GM12878 (cell line): ENCODE measurements at regions not wholly inside any gene's neighbourhood (a gene's known extent, or its start where the extent isn't known, plus 50 kb on each side); places are given as distances from the start of the nearest gene placed in this dataset.
"Not testable (repeated sequence)": the region's sequence is repeated elsewhere in the genome, so short reads cannot be mapped to it uniquely, and the experiment has no call there.

Experiments
- ATAC-seq: fragments of 200-7000 bp; cut with Tn5 transposase; 3 replicates; pipeline ENCODE4 v1.9.1; 2020; ENCODE audit warnings: mild to moderate bottlenecking, moderate library complexity
- BruUV-seq: library from RNA; stranded (reverse); fragments of 400-500 nt; replicated peaks from 2 replicates; lab custom pipeline; 2021; lab: Mats Ljungman, UMichigan
- CTCF ChIA-PET: fragments of 300-600 bp; sonication (Branson Sonifier 250); formaldehyde crosslinking; extraction: SDS; loops from one replicate; lab custom pipeline; 2021; ENCODE audit warnings: inconsistent platforms; lab: Yijun Ruan, JAX
- POLR2A ChIA-PET: fragments of 350-600 bp; formaldehyde crosslinking; extraction: SDS; loops from one replicate; lab custom pipeline; 2021; ENCODE audit warnings: inconsistent platforms; lab: Charles Lee
- RAD21 ChIA-PET: fragments of 300-600 bp; sonication (Branson Sonifier 250); formaldehyde crosslinking; loops from one replicate; lab custom pipeline; 2023; ENCODE audit warnings: antibody characterized with exemption; ENCODE audit not compliant: unreplicated experiment; lab: Charles Lee
- SMC1A ChIA-PET: fragments of 300-600 bp; sonication (Branson Sonifier 250); formaldehyde crosslinking; loops from one replicate; lab custom pipeline; 2023; ENCODE audit not compliant: unreplicated experiment, uncharacterized antibody; lab: Charles Lee
- DNase-seq: peaks from one replicate; pipeline ENCODE4 v3.0.0-alpha.2; 2011; ENCODE audit warnings: low read depth, low spot score
- FAIRE-seq: peaks from 3 replicates; lab custom pipeline; 2011; peaks lifted over from hg19 to GRCh38; lab: Jason Lieb, UNC
- H2AFZ ChIP-seq: 2 replicates; pipeline ENCODE4 v1.6.0; 2011; ENCODE audit warnings: low read depth, low read length, control low read depth; ENCODE audit not compliant: control insufficient read depth
- H3K27ac ChIP-seq: 2 replicates; pipeline ENCODE4 v1.5.1; 2011; ENCODE audit warnings: control low read depth; ENCODE audit not compliant: control insufficient read depth, insufficient read depth
- H3K27me3 ChIP-seq, 2 experiments: replicated peaks in 1 of 2; 2 replicates each; pipeline versions ENCODE4 v1.6.0 to v1.6.1; 2011; ENCODE audit warnings: low read length in 1 of 2; ENCODE audit not compliant: control insufficient read depth in 2 of 2, insufficient read depth in 2 of 2
- H3K36me3 ChIP-seq, 2 experiments: 2 replicates each; pipeline ENCODE4 v1.5.1; 2011; ENCODE audit warnings: low read length in 1 of 2; ENCODE audit not compliant: control insufficient read depth in 2 of 2, insufficient read depth in 2 of 2
- H3K4me1 ChIP-seq: 2 replicates; pipeline ENCODE4 v1.6.1; 2011; ENCODE audit warnings: mild to moderate bottlenecking, low read length, moderate library complexity, mixed read lengths; ENCODE audit not compliant: control insufficient read depth, insufficient read depth
- H3K4me2 ChIP-seq: 2 replicates; pipeline ENCODE4 v1.6.0; 2011; ENCODE audit warnings: control low read depth; ENCODE audit not compliant: control insufficient read depth, insufficient read depth
- H3K4me3 ChIP-seq: fragments of 200-600 bp; sonication (generic); 2 replicates; pipeline ENCODE4 v1.5.1; 2016
- H3K79me2 ChIP-seq: 2 replicates; pipeline ENCODE4 v1.6.0; 2011; ENCODE audit warnings: low read length; ENCODE audit not compliant: control insufficient read depth, insufficient read depth
- H3K9ac ChIP-seq: 2 replicates; pipeline ENCODE4 v1.8.0; 2011; ENCODE audit warnings: low read length, control low read depth, mixed read lengths; ENCODE audit not compliant: control insufficient read depth, insufficient read depth
- H3K9me3 ChIP-seq: replicated peaks from 3 replicates; pipeline ENCODE4 v1.5.1; 2011; ENCODE audit warnings: mild to moderate bottlenecking, low read length; ENCODE audit not compliant: control insufficient read depth, insufficient read depth
- H4K20me1 ChIP-seq: 2 replicates; pipeline ENCODE4 v1.6.0; 2011; ENCODE audit not compliant: control insufficient read depth, insufficient read depth
- WGBS: methylation state at CpG from one replicate; pipeline ENCODE4 v1.1.6; 2016; ENCODE audit warnings: low lambda C conversion rate; ENCODE audit not compliant: insufficient replicate concordance, insufficient coverage; ENCODE audit errors: missing lambda C conversion rate; 5-methylcytosine and 5-hydroxymethylcytosine counted together
- in situ Hi-C: fragments of 300-500 bp; cut with MboI; formaldehyde crosslinking; loops from 9 replicates; pipeline ENCODE4 v1.14.3; 2018; ENCODE audit warnings: mixed read lengths
- intact Hi-C: fragments of 100-400 bp; cut with micrococcal nuclease; formaldehyde crosslinking; loops from one replicate; pipeline ENCODE4 v1.14.2; 2022; ENCODE audit not compliant: unreplicated experiment

GRCh38 chr2:87453965-87454364 is 293.9 kb upstream of the PLGLB2 start:
- intact Hi-C loops, H3K36me3 ChIP-seq, H3K9ac ChIP-seq, H3K79me2 ChIP-seq, POLR2A ChIA-PET, FAIRE-seq, ATAC-seq, H3K4me3 ChIP-seq, in situ Hi-C loops, RAD21 ChIA-PET, H3K27ac ChIP-seq, BruUV-seq, H2AFZ ChIP-seq, H3K4me1 ChIP-seq, H4K20me1 ChIP-seq, DNase-seq, SMC1A ChIA-PET, H3K4me2 ChIP-seq, H3K9me3 ChIP-seq, CTCF ChIA-PET, H3K27me3 ChIP-seq: not testable (repeated sequence)
- 85% methylated on average over 1 of the region's 1 CpG for WGBS

GRCh38 chr2:87454421-87454820 is 293.5 kb upstream of the PLGLB2 start:
- intact Hi-C loops, CTCF ChIA-PET, H3K4me2 ChIP-seq, DNase-seq, RAD21 ChIA-PET, H3K4me1 ChIP-seq, in situ Hi-C loops, FAIRE-seq, H4K20me1 ChIP-seq, H2AFZ ChIP-seq, H3K27ac ChIP-seq, POLR2A ChIA-PET, H3K9me3 ChIP-seq, H3K27me3 ChIP-seq, H3K4me3 ChIP-seq, SMC1A ChIA-PET, H3K79me2 ChIP-seq, H3K36me3 ChIP-seq, ATAC-seq, H3K9ac ChIP-seq, BruUV-seq: not testable (repeated sequence)
- 75% methylated on average over 2 of the region's 2 CpGs for WGBS

- intact Hi-C loops, H3K79me2 ChIP-seq, in situ Hi-C loops, RAD21 ChIA-PET, SMC1A ChIA-PET, H3K4me1 ChIP-seq, CTCF ChIA-PET, POLR2A ChIA-PET, H3K9me3 ChIP-seq, H4K20me1 ChIP-seq, H3K36me3 ChIP-seq, H2AFZ ChIP-seq, H3K27me3 ChIP-seq, DNase-seq: not testable (repeated sequence)
- Histone ChIP-seq H3K4me3 (peak overlapping the region; percentile 57; the same call in 1 of the 2 replicates), H3K9ac (peak overlapping the region; percentile 44; the same call in 1 of the 2 replicates), H3K27ac (peak overlapping the region; percentile 42), H3K4me2 (0 out of 2 replicates have a peak overlapping the region, but pooled peaks have one; percentile 42)
- BruUV-seq = TSS peak; percentile 77
- FAIRE-seq (peak; percentile 96), ATAC-seq (peak; percentile 60)
- 0% methylated on average over 5 of the region's 13 CpGs for WGBS
Observed at GRCh38 chr2:87455209-87455853, 292.6 kb upstream of the PLGLB2 start.

- ATAC-seq = peak; percentile 74
- BruUV-seq = TSS peak; percentile 87
- H3K4me1 ChIP-seq, SMC1A ChIA-PET, POLR2A ChIA-PET, H3K79me2 ChIP-seq, FAIRE-seq, H3K36me3 ChIP-seq, RAD21 ChIA-PET, DNase-seq, H3K9me3 ChIP-seq, CTCF ChIA-PET, H4K20me1 ChIP-seq, H2AFZ ChIP-seq, intact Hi-C loops, in situ Hi-C loops, H3K27me3 ChIP-seq: not testable (repeated sequence)
- 3% methylated on average over 4 of the region's 9 CpGs for WGBS
- H3K4me3 ChIP-seq = peak overlapping the region; percentile 57; the same call in 1 of the 2 replicates
- H3K4me2 ChIP-seq = 0 out of 2 replicates have a peak overlapping the region, but pooled peaks have one; percentile 42
- peak overlapping the region; percentile 42 for H3K27ac ChIP-seq
- H3K9ac ChIP-seq = peak overlapping the region; percentile 44; the same call in 1 of the 2 replicates
Observed at GRCh38 chr2:87455854-87456249, 292.0 kb upstream of the PLGLB2 start.
